ENCODE measurements at regions not wholly inside any gene's neighbourhood (a gene's known extent, or its start where the extent isn't known, plus 50 kb on each side); places are given as distances from the start of the nearest gene placed in this dataset.
"Not testable (repeated sequence)": the region's sequence is repeated elsewhere in the genome, so short reads cannot be mapped to it uniquely, and the experiment has no call there.

DNA sequence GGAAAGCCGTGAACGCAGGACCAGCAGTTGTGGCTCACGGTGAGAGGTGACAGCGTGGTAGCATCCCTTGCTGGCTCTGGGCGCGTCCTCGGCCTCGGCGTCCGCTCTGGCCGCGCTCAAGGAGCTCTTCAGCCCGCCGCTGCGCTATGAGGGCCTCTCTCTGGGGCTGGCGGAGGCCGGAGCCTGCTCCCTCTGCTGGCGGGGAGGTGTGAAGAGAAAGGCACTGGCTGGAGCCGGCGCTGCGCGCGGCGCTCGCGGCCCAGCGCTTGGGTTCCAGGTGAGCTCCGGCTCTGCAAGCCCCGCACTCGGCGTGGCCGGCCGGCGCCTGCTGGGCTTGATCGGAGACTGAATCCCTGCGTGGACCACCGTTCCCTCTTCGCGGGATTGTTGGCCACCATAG is 705.6 kb downstream of the SEMA5A start:
- ATAC-seq (no peak), DNase-seq (ENCODE audit: low read depth, low spot score) (no peak)
- intact Hi-C loops (cut with micrococcal nuclease), result no loop called here
- Histone ChIP-seq H3K9me2 (ENCODE audit: insufficient read depth) (no peaks in the 10 kb centered on the region), H3K27ac (ENCODE audit: low read depth, low read length) (no peak overlapping the region), H4K20me1 (ENCODE audit: insufficient read depth) (no peaks in the 10 kb centered on the region), H3K9ac (ENCODE audit: low read length) (no peak overlapping the region), H3K36me3 (ENCODE audit: control insufficient read depth in 1 of 2, insufficient read depth in 2 of 2, low read length in 2 of 2) (no peaks in the 10 kb centered on the region), H3K4me3 (replicated peaks in 1 of 2; ENCODE audit: low read depth in 1 of 2, low read length in 2 of 2) (no peak overlapping the region), H3K4me2 (ENCODE audit: low read length) (no peak overlapping the region), H2AFZ (ENCODE audit: low read depth, low read length, poor library complexity, severe bottlenecking) (no peak overlapping the region), H3K79me2 (ENCODE audit: insufficient read depth, low read length) (no peaks in the 10 kb centered on the region), H3K27me3 (ENCODE audit: insufficient read depth, low read length) (no peaks in the 10 kb centered on the region), H3K4me1 (ENCODE audit: control insufficient read depth in 1 of 2, insufficient read depth in 2 of 2, low read length in 2 of 2) (no peaks in the 10 kb centered on the region), H3K9me3 (ENCODE audit: control insufficient read depth in 1 of 2, insufficient read depth in 1 of 2, low read depth in 1 of 2, low read length in 2 of 2) (peaks cover 14 to 24% of the 10 kb centered on the region in 2 experiments; a peak in 2 of 4 replicates)
- POLR2A ChIA-PET, result no interaction called here
- TF ChIP-seq ATF3 (IDR thresholded peaks at IDR 0.05) (no peak), EGR1 (IDR thresholded peaks at IDR 0.05; ENCODE audit: low read depth) (no peak), ZFX (IDR thresholded peaks at IDR 0.05) (no peak), RAD21 (IDR thresholded peaks at IDR 0.05; ENCODE audit: low read depth) (no peak), TCF7L2 (IDR thresholded peaks at IDR 0.05; ENCODE audit: borderline replicate concordance, extremely low read depth, insufficient read depth, insufficient read length) (no peak), CEBPB (IDR thresholded peaks at IDR 0.05; ENCODE audit: low read depth) (no peak), SP1 (IDR thresholded peaks at IDR 0.05; ENCODE audit: low read depth) (no peak), POLR2A (IDR thresholded peaks at IDR 0.05; ENCODE audit: borderline replicate concordance, extremely low read depth, insufficient read depth, insufficient read length) (no peak), YY1 (IDR thresholded peaks at IDR 0.05; ENCODE audit: extremely low read depth, insufficient replicate concordance, low read depth, low read length) (no peak), EZH2phosphoT487 (IDR thresholded peaks at IDR 0.05; ENCODE audit: borderline replicate concordance) (no peak), ZBTB33 (IDR thresholded peaks at IDR 0.05; ENCODE audit: extremely low read depth, insufficient replicate concordance, low read length) (no peak), SIN3A (IDR thresholded peaks at IDR 0.05; ENCODE audit: low read depth) (no peak), EZH2 (IDR thresholded peaks at IDR 0.05) (no peak), JUND (IDR thresholded peaks at IDR 0.05) (no peak)
- TF ChIP-seq, protein P1, sequence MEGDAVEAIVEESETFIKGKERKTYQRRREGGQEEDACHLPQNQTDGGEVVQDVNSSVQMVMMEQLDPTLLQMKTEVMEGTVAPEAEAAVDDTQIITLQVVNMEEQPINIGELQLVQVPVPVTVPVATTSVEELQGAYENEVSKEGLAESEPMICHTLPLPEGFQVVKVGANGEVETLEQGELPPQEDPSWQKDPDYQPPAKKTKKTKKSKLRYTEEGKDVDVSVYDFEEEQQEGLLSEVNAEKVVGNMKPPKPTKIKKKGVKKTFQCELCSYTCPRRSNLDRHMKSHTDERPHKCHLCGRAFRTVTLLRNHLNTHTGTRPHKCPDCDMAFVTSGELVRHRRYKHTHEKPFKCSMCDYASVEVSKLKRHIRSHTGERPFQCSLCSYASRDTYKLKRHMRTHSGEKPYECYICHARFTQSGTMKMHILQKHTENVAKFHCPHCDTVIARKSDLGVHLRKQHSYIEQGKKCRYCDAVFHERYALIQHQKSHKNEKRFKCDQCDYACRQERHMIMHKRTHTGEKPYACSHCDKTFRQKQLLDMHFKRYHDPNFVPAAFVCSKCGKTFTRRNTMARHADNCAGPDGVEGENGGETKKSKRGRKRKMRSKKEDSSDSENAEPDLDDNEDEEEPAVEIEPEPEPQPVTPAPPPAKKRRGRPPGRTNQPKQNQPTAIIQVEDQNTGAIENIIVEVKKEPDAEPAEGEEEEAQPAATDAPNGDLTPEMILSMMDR (IDR thresholded peaks at IDR 0.05 in 2 of 3, conservative IDR thresholded peaks at IDR 0.05 in 1 of 3; ENCODE audit: borderline replicate concordance in 1 of 3, insufficient read depth in 1 of 3, low read depth in 2 of 3, low read length in 2 of 3), result no peak
- no TSS peak for BruUV-seq (replicated peaks)
- RAD21 ChIA-PET (ENCODE audit: low non-redundant PET in 1 of 2, low total read pairs in 2 of 2, uncharacterized antibody in 2 of 2, unreplicated experiment in 2 of 2), result no interaction called here
- CTCF ChIA-PET, result no interaction called here

GRCh38 chr5:8840746-8841145 is 705.1 kb downstream of the SEMA5A start:
- BruUV-seq (replicated peaks); H3K27ac ChIP-seq (ENCODE audit: low read depth, low read length); CTCF ChIA-PET; H2AFZ ChIP-seq (ENCODE audit: low read depth, low read length, poor library complexity, severe bottlenecking); intact Hi-C loops (cut with micrococcal nuclease); H3K36me3 ChIP-seq (ENCODE audit: control insufficient read depth in 1 of 2, insufficient read depth in 2 of 2, low read length in 2 of 2); H3K4me1 ChIP-seq (ENCODE audit: control insufficient read depth in 1 of 2, insufficient read depth in 2 of 2, low read length in 2 of 2); POLR2A ChIA-PET; RAD21 ChIA-PET (ENCODE audit: low non-redundant PET in 1 of 2, low total read pairs in 2 of 2, uncharacterized antibody in 2 of 2, unreplicated experiment in 2 of 2); DNase-seq (ENCODE audit: low read depth, low spot score); H3K4me3 ChIP-seq (replicated peaks in 1 of 2; ENCODE audit: low read depth in 1 of 2, low read length in 2 of 2); H3K4me2 ChIP-seq (ENCODE audit: low read length); H3K9ac ChIP-seq (ENCODE audit: low read length); H4K20me1 ChIP-seq (ENCODE audit: insufficient read depth); H3K79me2 ChIP-seq (ENCODE audit: insufficient read depth, low read length); H3K9me2 ChIP-seq (ENCODE audit: insufficient read depth); ATAC-seq; H3K27me3 ChIP-seq (ENCODE audit: insufficient read depth, low read length): not testable (repeated sequence)
- peaks cover 13 to 24% of the 10 kb centered on the region in 2 experiments; a peak in 2 of 4 replicates for H3K9me3 ChIP-seq (ENCODE audit: control insufficient read depth in 1 of 2, insufficient read depth in 1 of 2, low read depth in 1 of 2, low read length in 2 of 2)
